ENCODE measurements at regions not wholly inside any gene's neighbourhood (a gene's known extent, or its start where the extent isn't known, plus 50 kb on each side); places are given as distances from the start of the nearest gene placed in this dataset.

DNA sequence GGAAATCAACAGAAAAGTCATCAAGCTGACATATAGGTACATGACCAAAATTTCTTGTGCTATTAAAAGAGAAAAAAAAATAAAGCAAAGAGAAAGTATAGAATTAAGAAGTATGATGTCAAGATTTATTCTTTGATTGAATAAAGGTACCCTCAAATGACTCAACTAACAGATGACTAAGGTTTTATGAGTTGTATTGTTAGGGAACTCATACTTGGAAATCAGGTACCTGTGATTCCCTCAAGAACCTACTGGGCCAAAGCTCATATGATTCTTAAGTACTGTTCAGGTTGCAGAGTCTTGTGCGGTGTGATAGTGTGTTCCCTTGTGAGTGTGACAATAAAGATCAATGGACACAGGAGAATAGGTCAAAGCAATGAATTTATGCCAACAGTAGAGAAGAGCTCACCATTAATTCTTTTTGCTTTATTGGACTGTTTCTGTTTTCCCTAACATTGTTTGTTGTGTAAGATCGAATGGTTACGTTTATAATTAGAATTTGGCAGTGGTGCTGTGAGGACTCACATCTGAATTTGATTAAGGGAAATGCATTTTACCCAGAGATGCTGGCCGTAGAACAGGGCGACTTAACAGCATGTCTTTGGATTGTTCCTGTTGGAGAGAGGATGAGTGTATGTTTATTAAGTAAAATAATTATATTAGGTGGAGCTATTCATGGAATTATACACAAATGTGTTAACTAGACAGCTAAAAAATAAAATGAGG, 293.2 kb upstream of the SEMA3D start:
- no peak for TF ChIP-seq POLR2A (IDR thresholded peaks at IDR 0.05)
- TF ChIP-seq, protein P1, sequence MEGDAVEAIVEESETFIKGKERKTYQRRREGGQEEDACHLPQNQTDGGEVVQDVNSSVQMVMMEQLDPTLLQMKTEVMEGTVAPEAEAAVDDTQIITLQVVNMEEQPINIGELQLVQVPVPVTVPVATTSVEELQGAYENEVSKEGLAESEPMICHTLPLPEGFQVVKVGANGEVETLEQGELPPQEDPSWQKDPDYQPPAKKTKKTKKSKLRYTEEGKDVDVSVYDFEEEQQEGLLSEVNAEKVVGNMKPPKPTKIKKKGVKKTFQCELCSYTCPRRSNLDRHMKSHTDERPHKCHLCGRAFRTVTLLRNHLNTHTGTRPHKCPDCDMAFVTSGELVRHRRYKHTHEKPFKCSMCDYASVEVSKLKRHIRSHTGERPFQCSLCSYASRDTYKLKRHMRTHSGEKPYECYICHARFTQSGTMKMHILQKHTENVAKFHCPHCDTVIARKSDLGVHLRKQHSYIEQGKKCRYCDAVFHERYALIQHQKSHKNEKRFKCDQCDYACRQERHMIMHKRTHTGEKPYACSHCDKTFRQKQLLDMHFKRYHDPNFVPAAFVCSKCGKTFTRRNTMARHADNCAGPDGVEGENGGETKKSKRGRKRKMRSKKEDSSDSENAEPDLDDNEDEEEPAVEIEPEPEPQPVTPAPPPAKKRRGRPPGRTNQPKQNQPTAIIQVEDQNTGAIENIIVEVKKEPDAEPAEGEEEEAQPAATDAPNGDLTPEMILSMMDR (IDR thresholded peaks at IDR 0.05) = no peak

All from lower leg skin (tissue), 3 donors.